ENCODE measurements at regions not wholly inside any gene's neighbourhood (a gene's known extent, or its start where the extent isn't known, plus 50 kb on each side); places are given as distances from the start of the nearest gene placed in this dataset.

- H3K4me3 ChIP-seq (ENCODE audit: low read depth, low read length), result no peak overlapping the region
- TF ChIP-seq CTCF (IDR thresholded peaks at IDR 0.05; ENCODE audit: insufficient read depth, low read length, poor library complexity, severe bottlenecking), result no peak
- no peaks in the 10 kb centered on the region for H3K36me3 ChIP-seq (ENCODE audit: control insufficient read depth, insufficient read depth, low read length)
- no peak for DNase-seq (ENCODE audit: low read depth)
- no peaks in the 10 kb centered on the region for H3K27me3 ChIP-seq (ENCODE audit: control insufficient read depth, insufficient read depth, low read length)
Measured at GRCh38 chr2:185607945-185608344, 130.7 kb upstream of the FSIP2 start.

GRCh38 chr2:185608799-185609198, 129.8 kb upstream of the FSIP2 start:
- peak; percentile 38 for TF ChIP-seq CTCF (IDR thresholded peaks at IDR 0.05; ENCODE audit: insufficient read depth, low read length, poor library complexity, severe bottlenecking)
- Histone ChIP-seq H3K36me3 (ENCODE audit: control insufficient read depth, insufficient read depth, low read length) (no peaks in the 10 kb centered on the region), H3K4me3 (ENCODE audit: low read depth, low read length) (no peak overlapping the region), H3K27me3 (ENCODE audit: control insufficient read depth, insufficient read depth, low read length) (no peaks in the 10 kb centered on the region)
- DNase-seq (ENCODE audit: low read depth), result no peak

GRCh38 chr2:185610301-185610700, 128.3 kb upstream of the FSIP2 start:
- H3K4me3 ChIP-seq (ENCODE audit: low read depth, low read length), result no peak overlapping the region
- TF ChIP-seq CTCF (IDR thresholded peaks at IDR 0.05; ENCODE audit: insufficient read depth, low read length, poor library complexity, severe bottlenecking), result no peak
- no peaks in the 10 kb centered on the region for H3K27me3 ChIP-seq (ENCODE audit: control insufficient read depth, insufficient read depth, low read length)
- DNase-seq (ENCODE audit: low read depth), result no peak
- no peaks in the 10 kb centered on the region for H3K36me3 ChIP-seq (ENCODE audit: control insufficient read depth, insufficient read depth, low read length)

GRCh38 chr2:185618625-185619024, 120.0 kb upstream of the FSIP2 start:
- peak; percentile 44 for DNase-seq (ENCODE audit: low read depth)
- H3K27me3 ChIP-seq (ENCODE audit: control insufficient read depth, insufficient read depth, low read length), result no peaks in the 10 kb centered on the region
- TF ChIP-seq CTCF (IDR thresholded peaks at IDR 0.05; ENCODE audit: insufficient read depth, low read length, poor library complexity, severe bottlenecking), result no peak
- no peaks in the 10 kb centered on the region for H3K36me3 ChIP-seq (ENCODE audit: control insufficient read depth, insufficient read depth, low read length)
- no peak overlapping the region for H3K4me3 ChIP-seq (ENCODE audit: low read depth, low read length)

GRCh38 chr2:185625604-185626003, 113.0 kb upstream of the FSIP2 start:
- Histone ChIP-seq H3K27me3 (ENCODE audit: control insufficient read depth, insufficient read depth, low read length) (no peaks in the 10 kb centered on the region), H3K36me3 (ENCODE audit: control insufficient read depth, insufficient read depth, low read length) (no peaks in the 10 kb centered on the region), H3K4me3 (ENCODE audit: low read depth, low read length) (no peak overlapping the region)
- no peak for TF ChIP-seq CTCF (IDR thresholded peaks at IDR 0.05; ENCODE audit: insufficient read depth, low read length, poor library complexity, severe bottlenecking)
- DNase-seq (ENCODE audit: low read depth), result no peak

- TF ChIP-seq CTCF (IDR thresholded peaks at IDR 0.05; ENCODE audit: insufficient read depth, low read length, poor library complexity, severe bottlenecking), result peak; percentile 22
- no peak for DNase-seq (ENCODE audit: low read depth)
- Histone ChIP-seq H3K27me3 (ENCODE audit: control insufficient read depth, insufficient read depth, low read length) (no peaks in the 10 kb centered on the region), H3K4me3 (ENCODE audit: low read depth, low read length) (no peak overlapping the region), H3K36me3 (ENCODE audit: control insufficient read depth, insufficient read depth, low read length) (no peaks in the 10 kb centered on the region)
Measured at GRCh38 chr2:185628985-185629384, 109.6 kb upstream of the FSIP2 start.

Data from kidney epithelial cell (primary cell).